ENCODE measurements at regions not wholly inside any gene's neighbourhood (a gene's known extent, or its start where the extent isn't known, plus 50 kb on each side); places are given as distances from the start of the nearest gene placed in this dataset.
"Not testable (repeated sequence)": the region's sequence is repeated elsewhere in the genome, so short reads cannot be mapped to it uniquely, and the experiment has no call there.

DNA sequence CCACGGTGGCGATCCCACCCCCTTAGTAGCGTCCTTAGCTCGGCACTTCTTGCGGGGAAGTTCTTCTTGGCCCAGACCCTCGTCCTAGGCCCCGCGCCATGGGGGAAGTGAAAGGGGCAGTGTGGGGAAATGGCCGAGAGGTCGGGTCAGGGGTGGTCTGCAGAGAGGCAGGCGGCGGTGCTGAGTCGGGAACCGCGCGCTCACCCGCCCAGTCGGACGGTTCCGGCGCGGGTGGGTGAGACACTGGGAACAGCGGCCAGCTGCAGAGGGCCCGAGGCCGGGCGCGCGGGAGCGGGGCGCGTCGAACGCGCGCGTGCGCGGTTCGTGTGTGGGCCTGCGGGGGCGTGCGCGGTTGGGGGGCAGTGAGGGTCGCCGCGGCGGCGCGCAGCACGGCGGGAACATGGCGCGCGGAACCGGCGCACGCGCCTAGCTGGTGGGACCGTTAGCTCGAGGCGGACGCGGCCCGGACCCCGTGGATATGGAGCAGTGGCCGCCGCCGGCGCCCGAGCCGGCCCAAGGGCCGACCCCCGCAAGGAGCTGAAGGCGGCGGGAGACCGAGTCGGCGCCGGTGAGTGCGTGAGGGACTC lies 246.9 kb downstream of the GOLGA6L6 start:
- no peak overlapping the region for H3K4me3 ChIP-seq (ENCODE audit: low read depth, low read length)
- TF ChIP-seq, protein P1, sequence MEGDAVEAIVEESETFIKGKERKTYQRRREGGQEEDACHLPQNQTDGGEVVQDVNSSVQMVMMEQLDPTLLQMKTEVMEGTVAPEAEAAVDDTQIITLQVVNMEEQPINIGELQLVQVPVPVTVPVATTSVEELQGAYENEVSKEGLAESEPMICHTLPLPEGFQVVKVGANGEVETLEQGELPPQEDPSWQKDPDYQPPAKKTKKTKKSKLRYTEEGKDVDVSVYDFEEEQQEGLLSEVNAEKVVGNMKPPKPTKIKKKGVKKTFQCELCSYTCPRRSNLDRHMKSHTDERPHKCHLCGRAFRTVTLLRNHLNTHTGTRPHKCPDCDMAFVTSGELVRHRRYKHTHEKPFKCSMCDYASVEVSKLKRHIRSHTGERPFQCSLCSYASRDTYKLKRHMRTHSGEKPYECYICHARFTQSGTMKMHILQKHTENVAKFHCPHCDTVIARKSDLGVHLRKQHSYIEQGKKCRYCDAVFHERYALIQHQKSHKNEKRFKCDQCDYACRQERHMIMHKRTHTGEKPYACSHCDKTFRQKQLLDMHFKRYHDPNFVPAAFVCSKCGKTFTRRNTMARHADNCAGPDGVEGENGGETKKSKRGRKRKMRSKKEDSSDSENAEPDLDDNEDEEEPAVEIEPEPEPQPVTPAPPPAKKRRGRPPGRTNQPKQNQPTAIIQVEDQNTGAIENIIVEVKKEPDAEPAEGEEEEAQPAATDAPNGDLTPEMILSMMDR (IDR thresholded peaks at IDR 0.05; ENCODE audit: borderline replicate concordance, insufficient read depth, low read depth, low read length): no peak

DNA sequence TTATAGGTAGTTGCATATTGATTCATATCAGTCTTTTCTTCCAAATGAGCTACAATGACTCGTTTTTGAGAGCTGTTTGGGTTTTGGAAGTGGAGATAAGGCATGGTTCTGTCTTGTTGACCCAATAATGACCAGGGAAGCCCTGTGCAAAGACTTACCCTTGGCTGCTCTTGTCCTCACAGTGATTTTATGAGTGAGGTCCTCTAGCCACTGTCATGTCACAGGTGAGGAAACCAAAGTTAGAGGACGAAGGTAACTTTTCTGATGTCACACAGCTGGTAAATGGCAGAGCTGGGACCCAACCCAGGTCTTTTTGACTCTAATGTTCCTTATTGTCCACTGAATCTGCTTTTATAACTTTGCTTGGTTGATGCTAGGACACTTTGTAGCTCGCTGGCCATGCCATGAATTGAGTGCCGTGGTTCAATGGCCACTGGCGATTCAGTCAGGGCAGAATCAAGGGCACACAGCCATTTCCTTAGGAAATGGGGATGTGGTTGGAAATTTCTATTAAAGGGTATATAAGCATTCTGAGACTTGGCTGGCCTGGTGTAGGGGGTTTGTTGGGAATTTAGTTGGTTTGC lies 249.1 kb downstream of the GOLGA6L6 start:
- H3K4me3 ChIP-seq (ENCODE audit: low read depth, low read length): not testable (repeated sequence)

DNA sequence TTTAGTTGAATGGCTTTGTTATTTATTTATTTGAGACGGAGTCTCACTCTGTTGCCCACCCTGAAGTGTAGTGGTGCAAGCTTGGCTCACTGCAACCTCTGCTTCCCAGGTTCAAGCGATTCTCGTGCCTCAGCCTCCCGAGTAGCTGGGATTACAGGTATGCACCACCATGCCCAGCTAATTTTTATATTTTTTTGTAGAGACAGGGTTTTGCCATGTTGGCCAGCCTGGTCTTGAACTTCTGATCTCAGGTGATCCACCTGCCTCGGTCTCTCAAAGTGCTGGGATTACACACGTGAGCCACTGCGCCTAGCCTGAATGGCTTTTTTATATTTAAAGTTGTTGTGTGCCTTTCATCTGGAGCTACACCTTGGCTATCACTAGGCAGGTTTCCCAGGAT lies 250.0 kb downstream of the GOLGA6L6 start:
- H3K4me3 ChIP-seq (ENCODE audit: low read depth, low read length): not testable (repeated sequence)

DNA sequence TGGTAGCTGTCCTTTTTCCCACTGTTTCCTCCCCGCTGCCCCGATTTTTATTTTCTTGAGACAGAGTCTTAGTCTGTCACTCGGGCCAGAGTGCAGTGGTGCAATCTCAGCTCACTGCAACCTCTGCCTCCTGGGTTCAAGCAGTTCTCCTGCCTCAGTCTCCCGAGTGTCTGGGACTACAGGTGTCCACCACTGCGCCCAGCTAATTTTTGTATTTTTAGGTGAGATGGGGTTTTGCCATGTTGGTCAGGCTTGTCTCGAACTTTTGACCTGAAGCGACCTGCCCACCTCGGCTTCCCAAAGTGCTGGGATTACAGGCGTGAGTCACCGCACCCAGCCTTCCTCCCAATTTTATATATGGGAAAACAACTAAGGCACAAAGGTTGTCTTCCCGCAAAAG lies 251.0 kb downstream of the GOLGA6L6 start:
- not testable (repeated sequence) for H3K4me3 ChIP-seq (ENCODE audit: low read depth, low read length)

GRCh38 chr15:20289538-20290103 lies 252.0 kb downstream of the GOLGA6L6 start:
- H3K4me3 ChIP-seq (ENCODE audit: low read depth, low read length): not testable (repeated sequence)

GRCh38 chr15:20288800-20289537 lies 252.6 kb downstream of the GOLGA6L6 start:
- H3K4me3 ChIP-seq (ENCODE audit: low read depth, low read length): not testable (repeated sequence)

DNA sequence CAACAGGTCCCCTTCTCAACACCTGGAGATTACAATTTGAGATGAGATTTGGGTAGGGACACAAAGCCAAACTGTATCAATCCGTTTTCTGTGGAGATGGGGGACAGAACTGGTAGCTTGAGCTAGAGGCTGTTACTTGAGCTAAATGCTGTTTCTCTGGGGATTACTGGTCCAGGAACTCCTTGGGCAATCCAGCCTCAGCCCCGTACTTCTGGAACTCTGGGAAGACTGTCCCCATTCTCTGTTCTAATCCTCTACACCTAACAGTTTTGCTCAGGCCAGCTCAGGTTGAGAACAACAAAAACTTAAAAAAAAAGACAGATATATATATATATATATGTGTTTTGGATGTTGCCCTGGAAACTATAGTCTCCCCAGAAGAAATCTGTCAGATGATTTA lies 255.0 kb downstream of the GOLGA6L6 start:
- not testable (repeated sequence) for H3K4me3 ChIP-seq (ENCODE audit: low read depth, low read length)

- not testable (repeated sequence) for H3K4me3 ChIP-seq (ENCODE audit: low read depth, low read length)
Observed at GRCh38 chr15:20285696-20286300, 255.8 kb downstream of the GOLGA6L6 start.

GRCh38 chr15:20284891-20285535 lies 256.6 kb downstream of the GOLGA6L6 start:
- H3K4me3 ChIP-seq (ENCODE audit: low read depth, low read length): not testable (repeated sequence)

- H3K4me3 ChIP-seq (ENCODE audit: low read depth, low read length): not testable (repeated sequence)
Observed at GRCh38 chr15:20283651-20284050, 257.9 kb downstream of the GOLGA6L6 start.

DNA sequence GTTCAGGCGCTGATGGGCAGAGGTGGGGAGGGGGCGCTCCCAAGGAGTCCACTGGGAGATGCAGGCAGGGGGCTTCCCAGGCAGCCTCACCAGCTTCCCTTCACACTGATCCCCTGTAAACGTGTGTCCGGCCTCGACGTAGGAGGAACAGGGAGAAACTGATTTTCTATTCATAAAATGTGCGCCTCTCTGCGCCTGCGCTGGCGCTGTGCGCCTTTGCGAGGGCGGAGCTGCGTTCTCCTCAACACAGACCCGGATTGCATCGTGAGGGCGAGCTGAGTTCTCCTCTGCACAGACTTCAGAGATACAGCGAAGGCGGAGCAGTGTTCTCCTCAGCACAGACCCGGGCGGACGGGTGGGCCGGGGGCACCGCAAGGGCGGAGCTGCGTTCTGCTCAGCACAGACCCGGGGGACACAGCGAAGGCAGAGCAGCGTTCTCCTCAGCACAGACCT lies 259.1 kb downstream of the GOLGA6L6 start:
- H3K4me3 ChIP-seq (ENCODE audit: low read depth, low read length): not testable (repeated sequence)

GRCh38 chr15:20281567-20282275 lies 259.9 kb downstream of the GOLGA6L6 start:
- not testable (repeated sequence) for H3K4me3 ChIP-seq (ENCODE audit: low read depth, low read length)

DNA sequence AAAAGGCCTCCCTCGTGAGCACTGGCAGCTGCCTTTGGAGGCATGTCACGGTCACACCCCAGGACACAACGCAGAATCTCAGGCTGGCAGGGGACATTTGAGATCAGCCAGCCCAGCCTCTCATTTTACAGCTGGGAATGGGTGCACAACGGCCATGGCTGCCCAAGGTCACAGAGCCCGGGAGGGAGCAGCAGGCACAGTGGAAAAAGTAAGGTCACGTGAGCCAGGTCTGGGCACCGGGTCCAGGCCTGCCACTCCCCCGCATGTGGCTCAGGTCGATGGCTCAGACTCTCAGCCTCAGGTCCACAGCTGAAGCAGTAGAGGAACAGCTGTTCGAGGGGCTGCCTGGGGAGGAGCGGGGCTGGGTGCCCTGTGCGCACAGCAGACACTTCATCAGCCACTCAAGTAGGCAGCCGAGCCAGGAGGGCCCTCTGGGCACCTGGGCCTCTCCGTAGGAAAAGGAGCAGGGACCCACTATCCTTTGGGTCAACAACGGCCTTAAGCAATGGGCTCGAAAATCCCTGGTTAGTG lies 260.6 kb downstream of the GOLGA6L6 start:
- no peak overlapping the region for H3K4me3 ChIP-seq (ENCODE audit: low read depth, low read length)
- TF ChIP-seq, protein P1 (IDR thresholded peaks at IDR 0.05; ENCODE audit: borderline replicate concordance, insufficient read depth, low read depth, low read length): no peak

- H3K4me3 ChIP-seq (ENCODE audit: low read depth, low read length): not testable (repeated sequence)
Observed at GRCh38 chr15:20280141-20280932, 261.3 kb downstream of the GOLGA6L6 start.

DNA sequence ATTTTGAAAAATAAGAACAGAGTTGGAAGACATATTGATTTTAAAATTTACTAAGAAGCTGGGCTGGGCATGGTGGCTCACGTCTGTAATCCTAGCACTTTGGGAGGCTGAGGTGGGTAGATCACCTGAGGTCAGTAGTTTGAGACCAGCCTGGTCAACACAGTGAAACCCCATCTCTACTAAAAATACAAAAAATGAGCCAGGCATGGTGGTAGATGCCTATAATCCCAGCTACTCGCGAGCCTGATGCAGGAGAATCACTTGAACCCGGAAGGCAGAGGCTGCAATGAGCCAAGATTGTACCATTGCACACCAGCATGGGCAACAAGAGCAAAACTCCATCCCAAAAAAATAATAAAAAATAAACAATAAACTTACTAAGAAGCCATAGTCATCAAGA lies 262.5 kb downstream of the GOLGA6L6 start:
- H3K4me3 ChIP-seq (ENCODE audit: low read depth, low read length): not testable (repeated sequence)

DNA sequence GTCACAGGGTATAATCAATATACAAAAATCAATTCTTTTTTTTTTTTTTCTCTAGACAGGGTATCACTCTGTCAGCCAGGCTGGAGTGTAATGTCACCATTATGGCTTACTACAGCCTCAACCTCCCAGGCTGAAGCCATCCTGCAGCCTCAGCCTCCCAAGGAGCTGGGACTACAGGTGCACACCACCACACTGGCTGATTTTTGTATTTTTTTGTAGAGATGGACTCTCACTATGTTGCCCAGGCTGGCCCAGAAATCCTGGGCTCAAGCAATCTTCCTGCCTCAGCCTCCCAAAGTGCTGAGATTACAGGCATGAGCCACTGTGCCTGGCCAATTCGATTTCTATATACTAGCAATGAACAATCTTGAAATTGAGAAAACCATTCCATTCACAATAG lies 263.2 kb downstream of the GOLGA6L6 start:
- not testable (repeated sequence) for H3K4me3 ChIP-seq (ENCODE audit: low read depth, low read length)
